ENCODE measurements at regions not wholly inside any gene's neighbourhood (a gene's known extent, or its start where the extent isn't known, plus 50 kb on each side); places are given as distances from the start of the nearest gene placed in this dataset.

- Histone ChIP-seq H3F3A (ENCODE audit: control insufficient read depth, insufficient read depth) (no peaks in the 10 kb centered on the region), H3K9me2 (replicated peaks; ENCODE audit: control insufficient read depth, low read length) (no peaks in the 10 kb centered on the region), H3K79me2 (ENCODE audit: control insufficient read depth, low read length) (no peaks in the 10 kb centered on the region), H4K20me1 (ENCODE audit: control insufficient read depth, insufficient read depth, low read depth, low read length) (no peaks in the 10 kb centered on the region), H3K27ac (ENCODE audit: low read depth, low read length) (no peak overlapping the region), H3K9me3 (ENCODE audit: control insufficient read depth, insufficient read depth, low read length) (no peaks in the 10 kb centered on the region), H3K36me3 (ENCODE audit: control insufficient read depth, low read length) (no peaks in the 10 kb centered on the region), H3K4me2 (ENCODE audit: low read length) (no peak overlapping the region), H3K4me3 (ENCODE audit: low read length) (no peak overlapping the region), H3K4me1 (ENCODE audit: control insufficient read depth, low read length) (no peaks in the 10 kb centered on the region), H3K27me3 (ENCODE audit: control insufficient read depth, low read length) (no peaks in the 10 kb centered on the region)
- no peak for TF ChIP-seq CTCF (IDR thresholded peaks at IDR 0.05; ENCODE audit: low read depth, low read length, poor library complexity, severe bottlenecking)
- TF ChIP-seq EZH2phosphoT487 (IDR thresholded peaks at IDR 0.05; ENCODE audit: borderline replicate concordance, low read length) = no peak
Measured at GRCh38 chr5:23396346-23396745, 111.1 kb upstream of the PRDM9 start.

- Histone ChIP-seq H3K9me3 (ENCODE audit: control insufficient read depth, insufficient read depth, low read length) (no peaks in the 10 kb centered on the region), H3K79me2 (ENCODE audit: control insufficient read depth, low read length) (no peaks in the 10 kb centered on the region), H3F3A (ENCODE audit: control insufficient read depth, insufficient read depth) (no peaks in the 10 kb centered on the region), H4K20me1 (ENCODE audit: control insufficient read depth, insufficient read depth, low read depth, low read length) (no peaks in the 10 kb centered on the region), H3K36me3 (ENCODE audit: control insufficient read depth, low read length) (no peaks in the 10 kb centered on the region), H3K4me1 (ENCODE audit: control insufficient read depth, low read length) (no peaks in the 10 kb centered on the region), H3K27me3 (ENCODE audit: control insufficient read depth, low read length) (no peaks in the 10 kb centered on the region), H3K4me2 (ENCODE audit: low read length) (no peak overlapping the region), H3K27ac (ENCODE audit: low read depth, low read length) (no peak overlapping the region), H3K9me2 (replicated peaks; ENCODE audit: control insufficient read depth, low read length) (no peaks in the 10 kb centered on the region), H3K4me3 (ENCODE audit: low read length) (no peak overlapping the region)
- TF ChIP-seq EZH2phosphoT487 (IDR thresholded peaks at IDR 0.05; ENCODE audit: borderline replicate concordance, low read length) = no peak
- TF ChIP-seq CTCF (IDR thresholded peaks at IDR 0.05; ENCODE audit: low read depth, low read length, poor library complexity, severe bottlenecking) = no peak
Measured at GRCh38 chr5:23389291-23390101, 117.9 kb upstream of the PRDM9 start.

- Histone ChIP-seq H3K36me3 (ENCODE audit: control insufficient read depth, low read length) (no peaks in the 10 kb centered on the region), H3K4me2 (ENCODE audit: low read length) (no peak overlapping the region), H3K79me2 (ENCODE audit: control insufficient read depth, low read length) (no peaks in the 10 kb centered on the region), H3K9me2 (replicated peaks; ENCODE audit: control insufficient read depth, low read length) (no peaks in the 10 kb centered on the region), H4K20me1 (ENCODE audit: control insufficient read depth, insufficient read depth, low read depth, low read length) (no peaks in the 10 kb centered on the region), H3K27ac (ENCODE audit: low read depth, low read length) (no peak overlapping the region), H3F3A (ENCODE audit: control insufficient read depth, insufficient read depth) (no peaks in the 10 kb centered on the region), H3K9me3 (ENCODE audit: control insufficient read depth, insufficient read depth, low read length) (no peaks in the 10 kb centered on the region), H3K4me1 (ENCODE audit: control insufficient read depth, low read length) (no peaks in the 10 kb centered on the region), H3K27me3 (ENCODE audit: control insufficient read depth, low read length) (no peaks in the 10 kb centered on the region), H3K4me3 (ENCODE audit: low read length) (no peak overlapping the region)
- no peak for TF ChIP-seq CTCF (IDR thresholded peaks at IDR 0.05; ENCODE audit: low read depth, low read length, poor library complexity, severe bottlenecking)
- TF ChIP-seq EZH2phosphoT487 (IDR thresholded peaks at IDR 0.05; ENCODE audit: borderline replicate concordance, low read length) = no peak
Measured at GRCh38 chr5:23385036-23385435, 122.4 kb upstream of the PRDM9 start.

All from DOHH2 (cell line).